SK-N-SH (cell line): ENCODE measurements at regions not wholly inside any gene's neighbourhood (a gene's known extent, or its start where the extent isn't known, plus 50 kb on each side); places are given as distances from the start of the nearest gene placed in this dataset.

Experiments
- EP300 ChIP-seq, 2 experiments: IDR thresholded peaks; 2 replicates each; pipeline versions ENCODE4 v1.4.0 to v1.6.1; 2012; ENCODE audit warnings: borderline replicate concordance in 1 of 2, low read depth in 1 of 2, low read length in 1 of 2
- POLR2AphosphoS5 ChIP-seq: IDR thresholded peaks from 2 replicates; pipeline ENCODE4 v1.6.1; 2012; ENCODE audit warnings: low read depth, low read length
- RAD21 ChIP-seq: IDR thresholded peaks from 2 replicates; pipeline ENCODE4 v1.6.1; 2012; ENCODE audit warnings: mild to moderate bottlenecking, low read length
- TF ChIP-seq, protein P1 (sequence below): fragments of 200-600 bp; sonication (generic); IDR thresholded peaks from 2 replicates; pipeline ENCODE4 v1.6.1; 2017; ENCODE audit warnings: antibody characterized with exemption, mild to moderate bottlenecking, moderate library complexity
- TF ChIP-seq, protein P2 (sequence below): IDR thresholded peaks from 2 replicates; pipeline ENCODE4 v1.6.1; 2012; ENCODE audit warnings: mild to moderate bottlenecking, low read depth, low read length, moderate library complexity
- TF ChIP-seq, protein P3 (sequence below): IDR thresholded peaks from 2 replicates; pipeline ENCODE4 v1.4.0; 2012; ENCODE audit warnings: low read depth
- TF ChIP-seq, protein P4 (sequence below): IDR thresholded peaks from 2 replicates; pipeline ENCODE4 v1.4.0; 2012; ENCODE audit warnings: low read depth, borderline replicate concordance

DNA sequence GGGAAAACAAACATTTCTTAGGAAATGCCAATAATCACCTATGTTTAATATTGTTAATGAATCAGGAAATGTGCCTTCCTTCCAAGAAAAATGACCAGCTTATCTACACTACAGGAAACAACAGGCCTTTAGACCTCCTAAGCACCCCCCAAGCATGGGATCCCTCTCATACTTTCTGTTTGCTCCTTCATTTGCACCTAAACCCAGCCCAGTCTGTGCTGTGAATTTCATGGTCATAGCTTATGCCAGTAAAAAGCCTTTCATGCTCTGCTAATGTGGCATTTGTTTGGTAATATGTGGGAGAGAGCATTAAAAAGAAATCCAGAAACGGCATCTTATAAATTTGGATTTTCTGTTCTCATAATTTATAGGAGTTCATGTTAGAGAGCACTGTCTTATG is 511.1 kb downstream of the EBF1 start:
- TF ChIP-seq, protein P1, sequence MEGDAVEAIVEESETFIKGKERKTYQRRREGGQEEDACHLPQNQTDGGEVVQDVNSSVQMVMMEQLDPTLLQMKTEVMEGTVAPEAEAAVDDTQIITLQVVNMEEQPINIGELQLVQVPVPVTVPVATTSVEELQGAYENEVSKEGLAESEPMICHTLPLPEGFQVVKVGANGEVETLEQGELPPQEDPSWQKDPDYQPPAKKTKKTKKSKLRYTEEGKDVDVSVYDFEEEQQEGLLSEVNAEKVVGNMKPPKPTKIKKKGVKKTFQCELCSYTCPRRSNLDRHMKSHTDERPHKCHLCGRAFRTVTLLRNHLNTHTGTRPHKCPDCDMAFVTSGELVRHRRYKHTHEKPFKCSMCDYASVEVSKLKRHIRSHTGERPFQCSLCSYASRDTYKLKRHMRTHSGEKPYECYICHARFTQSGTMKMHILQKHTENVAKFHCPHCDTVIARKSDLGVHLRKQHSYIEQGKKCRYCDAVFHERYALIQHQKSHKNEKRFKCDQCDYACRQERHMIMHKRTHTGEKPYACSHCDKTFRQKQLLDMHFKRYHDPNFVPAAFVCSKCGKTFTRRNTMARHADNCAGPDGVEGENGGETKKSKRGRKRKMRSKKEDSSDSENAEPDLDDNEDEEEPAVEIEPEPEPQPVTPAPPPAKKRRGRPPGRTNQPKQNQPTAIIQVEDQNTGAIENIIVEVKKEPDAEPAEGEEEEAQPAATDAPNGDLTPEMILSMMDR: no peak
- TF ChIP-seq POLR2AphosphoS5: no peak
- TF ChIP-seq, protein P2, sequence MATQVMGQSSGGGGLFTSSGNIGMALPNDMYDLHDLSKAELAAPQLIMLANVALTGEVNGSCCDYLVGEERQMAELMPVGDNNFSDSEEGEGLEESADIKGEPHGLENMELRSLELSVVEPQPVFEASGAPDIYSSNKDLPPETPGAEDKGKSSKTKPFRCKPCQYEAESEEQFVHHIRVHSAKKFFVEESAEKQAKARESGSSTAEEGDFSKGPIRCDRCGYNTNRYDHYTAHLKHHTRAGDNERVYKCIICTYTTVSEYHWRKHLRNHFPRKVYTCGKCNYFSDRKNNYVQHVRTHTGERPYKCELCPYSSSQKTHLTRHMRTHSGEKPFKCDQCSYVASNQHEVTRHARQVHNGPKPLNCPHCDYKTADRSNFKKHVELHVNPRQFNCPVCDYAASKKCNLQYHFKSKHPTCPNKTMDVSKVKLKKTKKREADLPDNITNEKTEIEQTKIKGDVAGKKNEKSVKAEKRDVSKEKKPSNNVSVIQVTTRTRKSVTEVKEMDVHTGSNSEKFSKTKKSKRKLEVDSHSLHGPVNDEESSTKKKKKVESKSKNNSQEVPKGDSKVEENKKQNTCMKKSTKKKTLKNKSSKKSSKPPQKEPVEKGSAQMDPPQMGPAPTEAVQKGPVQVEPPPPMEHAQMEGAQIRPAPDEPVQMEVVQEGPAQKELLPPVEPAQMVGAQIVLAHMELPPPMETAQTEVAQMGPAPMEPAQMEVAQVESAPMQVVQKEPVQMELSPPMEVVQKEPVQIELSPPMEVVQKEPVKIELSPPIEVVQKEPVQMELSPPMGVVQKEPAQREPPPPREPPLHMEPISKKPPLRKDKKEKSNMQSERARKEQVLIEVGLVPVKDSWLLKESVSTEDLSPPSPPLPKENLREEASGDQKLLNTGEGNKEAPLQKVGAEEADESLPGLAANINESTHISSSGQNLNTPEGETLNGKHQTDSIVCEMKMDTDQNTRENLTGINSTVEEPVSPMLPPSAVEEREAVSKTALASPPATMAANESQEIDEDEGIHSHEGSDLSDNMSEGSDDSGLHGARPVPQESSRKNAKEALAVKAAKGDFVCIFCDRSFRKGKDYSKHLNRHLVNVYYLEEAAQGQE: no peak
- no peak for TF ChIP-seq RAD21
- TF ChIP-seq, protein P3, sequence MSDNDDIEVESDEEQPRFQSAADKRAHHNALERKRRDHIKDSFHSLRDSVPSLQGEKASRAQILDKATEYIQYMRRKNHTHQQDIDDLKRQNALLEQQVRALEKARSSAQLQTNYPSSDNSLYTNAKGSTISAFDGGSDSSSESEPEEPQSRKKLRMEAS: no peak
- TF ChIP-seq, protein P4, sequence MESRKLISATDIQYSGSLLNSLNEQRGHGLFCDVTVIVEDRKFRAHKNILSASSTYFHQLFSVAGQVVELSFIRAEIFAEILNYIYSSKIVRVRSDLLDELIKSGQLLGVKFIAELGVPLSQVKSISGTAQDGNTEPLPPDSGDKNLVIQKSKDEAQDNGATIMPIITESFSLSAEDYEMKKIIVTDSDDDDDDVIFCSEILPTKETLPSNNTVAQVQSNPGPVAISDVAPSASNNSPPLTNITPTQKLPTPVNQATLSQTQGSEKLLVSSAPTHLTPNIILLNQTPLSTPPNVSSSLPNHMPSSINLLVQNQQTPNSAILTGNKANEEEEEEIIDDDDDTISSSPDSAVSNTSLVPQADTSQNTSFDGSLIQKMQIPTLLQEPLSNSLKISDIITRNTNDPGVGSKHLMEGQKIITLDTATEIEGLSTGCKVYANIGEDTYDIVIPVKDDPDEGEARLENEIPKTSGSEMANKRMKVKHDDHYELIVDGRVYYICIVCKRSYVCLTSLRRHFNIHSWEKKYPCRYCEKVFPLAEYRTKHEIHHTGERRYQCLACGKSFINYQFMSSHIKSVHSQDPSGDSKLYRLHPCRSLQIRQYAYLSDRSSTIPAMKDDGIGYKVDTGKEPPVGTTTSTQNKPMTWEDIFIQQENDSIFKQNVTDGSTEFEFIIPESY: no peak
- no peak for TF ChIP-seq EP300 (IDR thresholded peaks at IDR 0.05; ENCODE audit: borderline replicate concordance in 1 of 2, low read depth in 1 of 2, low read length in 1 of 2)
